Lung microvascular endothelial cell (primary cell): ENCODE measurements at regions not wholly inside any gene's neighbourhood (a gene's known extent, or its start where the extent isn't known, plus 50 kb on each side); places are given as distances from the start of the nearest gene placed in this dataset.
"Not testable (repeated sequence)": the region's sequence is repeated elsewhere in the genome, so short reads cannot be mapped to it uniquely, and the experiment has no call there.

Experiments used
- DNase-seq, 2 donors: peaks; one replicate each; pipeline versions ENCODE4 v3.0.0 to v3.0.0-alpha.2; 2010; ENCODE audit warnings: low read depth in 2 of 2

DNA sequence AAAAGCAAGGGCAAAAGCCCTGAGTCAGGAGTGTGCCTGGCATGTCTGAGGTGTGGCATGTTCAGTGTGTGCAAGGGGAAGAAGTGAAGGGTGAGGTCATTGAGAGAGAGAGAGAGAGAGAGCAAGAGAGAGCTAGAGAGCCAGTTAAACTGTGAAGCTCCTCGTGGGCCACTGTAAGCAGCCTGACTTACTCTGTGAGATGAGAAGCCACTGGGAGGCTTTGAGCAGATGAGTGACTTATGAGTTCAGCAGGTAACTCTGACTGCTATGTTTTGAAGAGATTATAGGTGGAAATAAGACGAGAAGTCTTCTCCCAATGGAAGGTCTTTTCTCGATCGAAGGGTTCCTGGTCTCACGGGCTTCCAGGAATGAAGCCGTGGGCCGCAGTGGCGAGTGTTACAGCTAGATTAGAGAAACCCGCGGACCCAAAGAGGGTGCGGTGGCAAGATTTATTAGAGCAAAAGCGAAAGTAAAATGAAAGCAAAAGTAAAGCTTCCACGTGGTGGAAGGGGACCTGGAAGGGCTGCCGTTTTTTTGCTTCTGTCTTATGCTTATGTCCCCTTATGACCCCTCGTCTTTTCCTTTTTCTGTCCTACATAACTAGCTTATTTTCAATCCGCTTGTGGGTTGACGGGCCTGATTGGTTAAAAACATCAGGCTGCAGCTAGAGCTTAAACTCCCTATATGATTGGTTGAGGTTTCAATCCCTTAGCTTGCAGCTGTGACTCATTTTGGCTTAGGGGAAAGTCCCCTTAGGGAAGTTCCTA, 323.1 kb upstream of the FAM78B start:
- DNase-seq: peak; percentile 4 to 30

DNA sequence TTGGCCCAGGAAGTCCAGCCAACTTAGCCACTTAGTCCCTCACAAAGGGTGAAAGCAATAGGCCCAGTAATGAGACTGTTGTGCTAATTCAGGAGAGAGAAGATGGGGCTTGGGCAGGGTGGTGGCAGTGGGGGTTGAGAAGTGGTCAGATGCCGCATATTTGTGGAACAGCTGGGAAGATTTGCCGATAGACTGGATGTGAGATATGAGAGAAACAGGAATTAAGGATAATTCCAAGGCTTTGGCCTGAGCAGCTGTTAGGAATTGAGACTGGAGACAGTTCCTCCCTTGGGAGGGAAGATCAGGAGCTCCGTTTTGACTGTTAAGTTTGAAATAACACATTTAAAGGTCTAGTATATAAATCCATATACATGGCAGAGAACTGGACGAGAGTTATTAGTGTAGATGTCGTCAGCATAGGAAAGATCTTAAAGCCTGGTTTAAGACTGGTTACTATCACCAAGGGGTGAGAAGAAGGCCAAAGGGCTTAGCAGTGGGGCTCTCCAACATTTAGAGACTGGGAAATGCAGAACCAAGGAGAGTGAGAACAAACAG, 323.7 kb upstream of the FAM78B start:
- DNase-seq: no peak

- not testable (repeated sequence) for DNase-seq
These were observed 327.0 kb upstream of the FAM78B start for GRCh38 chr1:166493765-166494164.

DNA sequence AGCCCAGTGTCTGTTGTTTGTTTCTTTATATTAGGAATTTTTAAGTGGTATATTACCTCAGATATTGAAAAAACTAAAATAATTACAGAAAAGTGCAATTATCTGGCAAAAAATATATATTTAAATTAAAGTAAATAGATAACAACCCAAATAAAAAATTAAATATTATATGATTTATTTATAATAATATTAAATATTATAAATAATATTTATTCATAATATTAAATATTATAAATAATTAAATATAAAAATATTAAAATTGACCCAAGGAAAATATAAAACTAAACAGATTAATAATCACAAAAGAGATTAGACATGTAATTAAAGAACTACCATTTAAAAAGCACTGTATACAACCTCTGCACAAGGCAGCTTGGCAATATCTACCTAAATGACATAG, 331.9 kb upstream of the POGK start:
- DNase-seq: no peak

- DNase-seq: no peak
These were observed 327.5 kb upstream of the POGK start for GRCh38 chr1:166511761-166512160.

GRCh38 chr1:166514067-166514466, 325.2 kb upstream of the POGK start:
- no peak for DNase-seq

DNA sequence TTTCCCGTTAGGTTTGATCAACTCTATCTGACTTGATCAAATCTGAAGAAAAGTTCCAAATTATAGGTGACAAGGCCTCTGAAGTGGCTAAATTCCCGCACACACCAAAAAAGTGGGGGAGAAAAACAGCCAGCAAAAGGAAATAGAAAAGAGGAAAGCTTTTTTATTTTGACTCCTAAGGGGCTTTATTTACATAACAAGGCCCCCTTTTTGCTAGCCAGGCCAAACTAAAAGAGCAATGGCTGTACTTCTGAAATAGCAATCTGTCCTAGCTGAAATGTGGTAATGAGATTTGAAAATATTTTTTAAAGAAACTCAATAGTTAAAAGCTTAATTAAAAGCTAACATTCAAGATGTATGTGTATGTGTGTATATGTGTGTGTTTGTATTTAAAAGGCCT, 311.5 kb upstream of the POGK start:
- DNase-seq: no peak

GRCh38 chr1:166538646-166539045, 300.6 kb upstream of the POGK start:
- DNase-seq: no peak

GRCh38 chr1:166544036-166544435, 295.2 kb upstream of the POGK start:
- no peak for DNase-seq

DNA sequence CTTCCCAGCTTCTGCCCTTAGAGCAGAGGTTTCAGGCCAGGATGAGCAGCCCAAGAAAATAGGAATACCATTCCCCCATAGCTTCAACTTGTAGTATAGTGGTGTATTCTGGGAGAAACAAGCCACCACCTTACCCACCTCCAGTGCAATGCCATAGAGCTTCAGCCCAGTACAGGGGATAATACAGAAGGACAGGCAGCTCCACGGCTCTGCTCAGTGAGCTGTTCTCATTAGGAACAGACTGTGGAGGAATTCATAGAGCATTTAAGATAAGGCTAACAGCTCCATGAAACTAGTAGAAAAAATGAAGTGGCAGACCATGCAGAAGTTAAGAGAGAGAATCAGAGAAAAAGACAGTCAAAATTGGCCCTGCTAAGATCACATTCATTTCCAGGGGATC, 294.7 kb upstream of the POGK start:
- DNase-seq: no peak

GRCh38 chr1:166552706-166553105, 286.6 kb upstream of the POGK start:
- no peak for DNase-seq

GRCh38 chr1:166570954-166571353, 268.3 kb upstream of the POGK start:
- no peak for DNase-seq

DNA sequence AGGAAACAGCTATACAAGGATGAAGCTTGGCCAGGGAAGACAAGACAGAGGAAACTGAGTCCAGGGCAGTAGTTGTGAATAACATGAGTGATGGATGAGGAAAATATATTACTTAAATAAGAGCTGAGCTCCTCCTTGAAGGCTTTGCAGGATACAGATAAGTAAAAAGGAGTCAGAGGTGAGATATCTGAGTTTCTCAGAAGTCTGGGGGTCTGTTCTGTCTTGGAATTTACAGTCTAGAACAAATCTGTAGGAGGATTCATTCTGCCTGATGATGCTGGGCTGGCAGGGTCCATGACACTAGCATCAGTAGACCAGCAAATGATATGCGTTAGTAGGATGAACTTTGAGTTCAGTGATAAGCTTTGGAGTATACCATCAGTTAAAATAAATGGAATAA, 266.1 kb upstream of the POGK start:
- DNase-seq: no peak

DNA sequence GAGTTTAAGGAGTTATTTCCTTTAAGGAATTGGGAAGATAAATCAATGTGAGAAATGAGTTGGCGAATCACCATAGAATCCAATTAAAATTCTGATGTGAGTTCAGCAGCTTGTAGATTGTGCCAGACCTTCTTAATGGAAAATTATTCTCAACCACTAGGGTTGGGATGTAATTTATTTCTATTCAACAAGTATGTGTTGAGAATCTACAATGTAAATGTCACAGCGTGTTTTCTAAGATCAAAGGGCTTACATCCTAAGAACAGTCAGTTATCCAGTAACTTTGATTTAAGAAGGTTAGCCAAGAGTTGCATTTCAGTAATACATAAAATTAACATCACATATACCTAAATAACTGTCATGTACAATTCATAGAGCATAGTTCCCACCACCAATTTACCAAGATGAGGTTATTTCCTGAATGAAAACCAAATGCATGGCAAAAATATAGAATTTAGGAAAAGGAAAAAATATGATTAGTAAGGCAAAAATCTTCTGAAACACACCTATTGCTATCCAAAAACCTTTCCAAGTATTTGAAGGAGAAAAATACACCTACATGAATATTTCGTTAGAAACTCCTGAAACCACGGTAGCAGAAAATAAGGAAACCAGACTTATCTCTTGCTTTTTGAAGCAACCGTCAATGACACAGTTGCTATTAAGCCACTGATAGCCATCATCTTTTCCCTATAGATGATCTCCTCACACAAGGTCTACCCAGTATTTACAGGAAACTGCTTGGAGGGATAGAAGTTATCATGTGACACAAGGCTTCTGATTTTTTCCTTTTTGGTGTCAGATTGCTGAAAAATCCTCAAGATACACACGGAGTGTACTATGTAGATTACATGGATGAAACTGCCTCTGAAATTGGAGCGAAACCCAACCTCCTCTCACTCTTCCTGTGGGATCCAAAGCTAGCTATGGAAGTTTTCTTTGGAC, 259.4 kb upstream of the POGK start:
- no peak for DNase-seq

- DNase-seq: no peak
These were observed 250.5 kb upstream of the POGK start for GRCh38 chr1:166588741-166589140.

DNA sequence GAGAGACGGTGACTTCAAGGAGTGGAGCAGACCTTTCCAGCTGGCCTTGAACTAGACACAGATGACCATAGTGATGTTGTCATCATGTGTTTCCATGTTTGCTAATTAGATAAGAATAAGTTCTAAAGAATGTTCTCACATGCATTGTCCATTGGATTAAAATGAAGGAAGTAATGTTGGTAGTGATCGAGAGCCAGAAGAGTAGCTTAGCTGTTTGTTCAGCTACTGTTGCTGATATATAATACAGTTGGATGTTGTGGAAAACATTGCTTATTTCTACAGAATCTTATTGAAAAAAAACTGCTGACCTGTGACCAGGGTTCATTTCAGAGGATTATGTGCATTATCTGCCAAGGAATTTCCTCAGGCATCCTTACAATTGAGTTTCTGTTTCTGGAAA, 249.1 kb upstream of the POGK start:
- no peak for DNase-seq

DNA sequence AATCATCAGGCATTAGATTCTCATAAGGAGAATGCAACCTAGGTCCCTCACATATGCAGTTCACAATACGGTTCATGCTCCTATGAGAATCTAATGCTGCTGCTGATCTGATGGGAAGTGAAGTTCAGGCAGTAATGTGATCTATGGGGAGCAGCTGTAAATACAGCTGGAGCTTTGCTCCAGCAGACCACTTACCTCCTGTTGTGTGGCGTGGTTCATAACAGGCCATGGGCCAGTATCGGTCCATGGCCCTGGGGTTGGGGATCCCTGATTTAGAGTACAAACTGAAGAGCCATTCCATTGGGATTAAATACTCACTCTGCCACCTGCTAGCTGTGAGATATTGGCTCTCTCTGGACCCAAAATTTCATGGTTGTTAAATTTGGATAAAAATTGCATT, 244.6 kb upstream of the POGK start:
- no peak for DNase-seq

GRCh38 chr1:166597516-166597915, 241.8 kb upstream of the POGK start:
- no peak for DNase-seq

DNA sequence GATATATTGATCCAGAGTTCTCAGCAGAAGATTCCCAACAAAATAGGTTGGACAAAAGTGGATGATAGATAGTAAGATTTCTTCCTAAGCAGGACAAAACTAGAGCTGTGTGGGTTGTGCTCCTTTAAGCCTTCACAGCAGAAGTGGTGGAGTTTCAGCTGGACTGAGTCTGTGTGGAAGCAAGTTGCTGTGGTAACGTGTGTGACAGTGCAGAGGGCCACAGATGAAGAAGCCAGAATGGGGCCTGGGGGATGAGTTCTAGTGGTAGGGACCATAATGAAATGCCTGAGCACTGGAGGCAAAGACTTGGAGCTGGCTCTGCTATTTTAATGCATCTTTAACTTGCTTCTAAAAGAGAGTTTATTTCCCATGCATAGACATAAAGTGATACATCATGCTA, 238.7 kb upstream of the POGK start:
- DNase-seq: no peak

DNA sequence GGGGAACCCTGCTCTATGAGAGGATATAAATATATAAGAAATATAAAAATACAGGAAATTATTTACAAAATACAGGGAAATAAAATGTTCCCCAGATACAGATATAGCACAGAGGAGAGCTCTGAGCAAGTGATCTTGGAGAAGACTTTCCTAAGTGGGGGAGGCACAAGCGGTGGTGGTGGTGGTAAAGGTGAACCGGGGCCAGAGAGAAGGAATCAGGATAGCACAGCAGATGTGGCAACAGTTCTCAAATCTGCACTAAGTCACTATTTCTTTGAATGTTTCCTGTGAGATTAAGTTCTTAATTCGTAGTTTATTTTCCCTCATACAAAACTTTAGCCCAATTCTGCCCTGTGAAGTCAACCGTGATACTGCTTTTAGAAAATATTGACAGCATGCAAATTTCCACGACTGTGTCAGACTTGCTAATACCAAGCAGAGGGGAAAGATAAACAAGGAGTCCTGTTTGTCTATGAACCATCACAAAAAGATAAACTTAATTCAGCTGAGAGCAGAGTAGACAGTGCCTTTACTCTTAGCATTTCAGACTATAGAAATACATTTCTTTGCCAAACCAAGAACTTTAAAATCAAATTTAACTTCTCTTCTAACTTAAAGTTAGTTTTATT, 237.5 kb upstream of the POGK start:
- DNase-seq: no peak

- not testable (repeated sequence) for DNase-seq
These were observed 236.5 kb upstream of the POGK start for GRCh38 chr1:166602801-166603200.

- DNase-seq: peak in 1 of 2 donors; percentile 23
These were observed 236.0 kb upstream of the POGK start for GRCh38 chr1:166603296-166603695.
